ENCODE measurements at regions not wholly inside any gene's neighbourhood (a gene's known extent, or its start where the extent isn't known, plus 50 kb on each side); places are given as distances from the start of the nearest gene placed in this dataset.

GRCh38 chr18:10015288-10015701 lies 101.5 kb downstream of the VAPA start:
- no peaks in the 10 kb centered on the region for H3K36me3 ChIP-seq (ENCODE audit: control insufficient read depth in 2 of 2, extremely low read depth in 1 of 2, insufficient read depth in 1 of 2, low read length in 1 of 2)

GRCh38 chr18:10015941-10016819 lies 102.4 kb downstream of the VAPA start:
- Histone ChIP-seq H3K27me3 (replicated peaks in 1 of 2; ENCODE audit: control insufficient read depth in 2 of 2, extremely low read depth in 1 of 2, insufficient read depth in 2 of 2, low read length in 1 of 2) (no peaks in the 10 kb centered on the region), H3K27ac (ENCODE audit: low read length) (no peak overlapping the region), H3K9me3 (no peaks in the 10 kb centered on the region), H3K4me1 (ENCODE audit: control insufficient read depth in 1 of 2, extremely low read depth in 1 of 2, insufficient read depth in 2 of 2, low read length in 2 of 2) (peaks cover 0 to 3% of the 10 kb centered on the region in 2 experiments), H3K4me3 (ENCODE audit: control insufficient read depth in 1 of 2, extremely low read depth in 1 of 2, low read length in 1 of 2) (no peak overlapping the region), H3K36me3 (ENCODE audit: control insufficient read depth in 2 of 2, extremely low read depth in 1 of 2, insufficient read depth in 1 of 2, low read length in 1 of 2) (no peaks in the 10 kb centered on the region)
- Mint-ChIP-seq H3K4me1 (peaks cover 0 to 4% (median 0%) of the 10 kb centered on the region in 3 donors), H3K27me3 (peaks cover 0 to 4% of the 10 kb centered on the region in 2 donors), H3K36me3 (no peaks in the 10 kb centered on the region), H3K27ac (no peak overlapping the region), H3K9me3 (no peaks in the 10 kb centered on the region), H3K4me3 (no peak overlapping the region)
- POLR2A ChIA-PET = no interaction called here
- DNase-seq (no peak), ATAC-seq (replicated peaks in 1 of 4) (no peak)
- CTCF ChIA-PET = no interaction called here
- 97% methylated on average over 4 of the region's 7 CpGs for WGBS (ENCODE audit: insufficient coverage)

More at GRCh38 chr18:10015288-10015701, 101.5 kb downstream of the VAPA start:
- POLR2A ChIA-PET = no interaction called here
- H3K4me1 ChIP-seq (ENCODE audit: control insufficient read depth in 1 of 2, extremely low read depth in 1 of 2, insufficient read depth in 2 of 2, low read length in 2 of 2) = peaks cover 0 to 3% of the 10 kb centered on the region in 2 experiments
- Mint-ChIP-seq H3K27ac (no peak overlapping the region), H3K4me3 (no peak overlapping the region), H3K9me3 (no peaks in the 10 kb centered on the region), H3K36me3 (no peaks in the 10 kb centered on the region), H3K27me3 (peaks cover 0 to 4% of the 10 kb centered on the region in 2 donors), H3K4me1 (peaks cover 0 to 4% (median 0%) of the 10 kb centered on the region in 3 donors)
- H3K27me3 ChIP-seq (replicated peaks in 1 of 2; ENCODE audit: control insufficient read depth in 2 of 2, extremely low read depth in 1 of 2, insufficient read depth in 2 of 2, low read length in 1 of 2) = no peaks in the 10 kb centered on the region
- no peaks in the 10 kb centered on the region for H3K9me3 ChIP-seq
- DNase-seq (no peak), ATAC-seq (replicated peaks in 1 of 4) (no peak)
- H3K4me3 ChIP-seq (ENCODE audit: control insufficient read depth in 1 of 2, extremely low read depth in 1 of 2, low read length in 1 of 2) = no peak overlapping the region
- H3K27ac ChIP-seq (ENCODE audit: low read length) = no peak overlapping the region
- CTCF ChIA-PET = no interaction called here
- WGBS (ENCODE audit: insufficient coverage) = 84% methylated on average over 8 of the region's 9 CpGs

- Mint-ChIP-seq H3K36me3 (no peaks in the 10 kb centered on the region), H3K4me3 (no peak overlapping the region), H3K9me3 (no peaks in the 10 kb centered on the region), H3K27ac (no peak overlapping the region), H3K4me1 (peaks cover 0 to 4% (median 0%) of the 10 kb centered on the region in 3 donors), H3K27me3 (peaks cover 0 to 4% of the 10 kb centered on the region in 2 donors)
- no CpG with 5 or more reads among the region's 2 CpGs for WGBS (ENCODE audit: insufficient coverage)
- H3K27ac ChIP-seq (ENCODE audit: low read length) = no peak overlapping the region
- no peaks in the 10 kb centered on the region for H3K9me3 ChIP-seq
- H3K4me1 ChIP-seq (ENCODE audit: control insufficient read depth in 1 of 2, extremely low read depth in 1 of 2, insufficient read depth in 2 of 2, low read length in 2 of 2) = peaks cover 0 to 3% of the 10 kb centered on the region in 2 experiments
- POLR2A ChIA-PET = interaction anchor here in 1 of 2 donors (0.6 kb wide), 1 partner anchor 1003 kb away, joined by 3 read pairs; no protein-coding TSS in a partner anchor
- CTCF ChIA-PET = no interaction called here
- no peaks in the 10 kb centered on the region for H3K36me3 ChIP-seq (ENCODE audit: control insufficient read depth in 2 of 2, extremely low read depth in 1 of 2, insufficient read depth in 1 of 2, low read length in 1 of 2)
- H3K27me3 ChIP-seq (replicated peaks in 1 of 2; ENCODE audit: control insufficient read depth in 2 of 2, extremely low read depth in 1 of 2, insufficient read depth in 2 of 2, low read length in 1 of 2) = no peaks in the 10 kb centered on the region
- ATAC-seq (replicated peaks in 1 of 4) (no peak), DNase-seq (no peak)
- H3K4me3 ChIP-seq (ENCODE audit: control insufficient read depth in 1 of 2, extremely low read depth in 1 of 2, low read length in 1 of 2) = no peak overlapping the region
These were observed 103.2 kb downstream of the VAPA start for GRCh38 chr18:10017043-10017442.

GRCh38 chr18:10018289-10018688 lies 104.5 kb downstream of the VAPA start:
- H3K4me1 Mint-ChIP-seq = peaks cover 0 to 4% (median 0%) of the 10 kb centered on the region in 3 donors
- no peak for DNase-seq
- H3K36me3 Mint-ChIP-seq = no peaks in the 10 kb centered on the region
- Histone ChIP-seq H3K4me3 (ENCODE audit: control insufficient read depth in 1 of 2, extremely low read depth in 1 of 2, low read length in 1 of 2) (no peak overlapping the region), H3K4me1 (ENCODE audit: control insufficient read depth in 1 of 2, extremely low read depth in 1 of 2, insufficient read depth in 2 of 2, low read length in 2 of 2) (peaks cover 0 to 3% of the 10 kb centered on the region in 2 experiments), H3K27me3 (replicated peaks in 1 of 2; ENCODE audit: control insufficient read depth in 2 of 2, extremely low read depth in 1 of 2, insufficient read depth in 2 of 2, low read length in 1 of 2) (no peaks in the 10 kb centered on the region), H3K36me3 (ENCODE audit: control insufficient read depth in 2 of 2, extremely low read depth in 1 of 2, insufficient read depth in 1 of 2, low read length in 1 of 2) (no peaks in the 10 kb centered on the region), H3K27ac (ENCODE audit: low read length) (no peak overlapping the region), H3K9me3 (no peaks in the 10 kb centered on the region)
- no peak overlapping the region for H3K4me3 Mint-ChIP-seq
- ATAC-seq (replicated peaks in 1 of 4) = no peak
- H3K27ac Mint-ChIP-seq = no peak overlapping the region
- H3K27me3 Mint-ChIP-seq = peaks cover 0 to 4% of the 10 kb centered on the region in 2 donors
- WGBS (ENCODE audit: insufficient coverage) = no CpG with 5 or more reads among the region's 5 CpGs
- CTCF ChIA-PET = no interaction called here
- no peaks in the 10 kb centered on the region for H3K9me3 Mint-ChIP-seq
- POLR2A ChIA-PET = no interaction called here

GRCh38 chr18:10020171-10020570 lies 106.4 kb downstream of the VAPA start:
- H3K9me3 Mint-ChIP-seq = no peaks in the 10 kb centered on the region
- ATAC-seq (replicated peaks in 1 of 4) (no peak), DNase-seq (no peak)
- Histone ChIP-seq H3K36me3 (ENCODE audit: control insufficient read depth in 2 of 2, extremely low read depth in 1 of 2, insufficient read depth in 1 of 2, low read length in 1 of 2) (no peaks in the 10 kb centered on the region), H3K27ac (ENCODE audit: low read length) (no peak overlapping the region), H3K4me3 (ENCODE audit: control insufficient read depth in 1 of 2, extremely low read depth in 1 of 2, low read length in 1 of 2) (no peak overlapping the region), H3K9me3 (no peaks in the 10 kb centered on the region), H3K4me1 (ENCODE audit: control insufficient read depth in 1 of 2, extremely low read depth in 1 of 2, insufficient read depth in 2 of 2, low read length in 2 of 2) (peaks cover 0 to 3% of the 10 kb centered on the region in 2 experiments), H3K27me3 (replicated peaks in 1 of 2; ENCODE audit: control insufficient read depth in 2 of 2, extremely low read depth in 1 of 2, insufficient read depth in 2 of 2, low read length in 1 of 2) (no peaks in the 10 kb centered on the region)
- POLR2A ChIA-PET = no interaction called here
- no peaks in the 10 kb centered on the region for H3K36me3 Mint-ChIP-seq
- CTCF ChIA-PET = no interaction called here
- peaks cover 0 to 4% (median 0%) of the 10 kb centered on the region in 3 donors for H3K4me1 Mint-ChIP-seq
- H3K27me3 Mint-ChIP-seq = peaks cover 0 to 4% of the 10 kb centered on the region in 2 donors
- no peak overlapping the region for H3K4me3 Mint-ChIP-seq
- H3K27ac Mint-ChIP-seq = no peak overlapping the region
- no CpG with 5 or more reads among the region's 6 CpGs for WGBS (ENCODE audit: insufficient coverage)

- 73% methylated on average over 4 of the region's 4 CpGs for WGBS (ENCODE audit: insufficient coverage)
- Mint-ChIP-seq H3K9me3 (no peaks in the 10 kb centered on the region), H3K4me1 (no peaks in the 10 kb centered on the region), H3K27ac (no peak overlapping the region), H3K27me3 (peaks cover 0 to 1% of the 10 kb centered on the region in 2 donors), H3K36me3 (no peaks in the 10 kb centered on the region), H3K4me3 (no peak overlapping the region)
- ATAC-seq (replicated peaks in 1 of 4) = no peak
- DNase-seq = no peak
- Histone ChIP-seq H3K36me3 (ENCODE audit: control insufficient read depth in 2 of 2, extremely low read depth in 1 of 2, insufficient read depth in 1 of 2, low read length in 1 of 2) (no peaks in the 10 kb centered on the region), H3K27me3 (replicated peaks in 1 of 2; ENCODE audit: control insufficient read depth in 2 of 2, extremely low read depth in 1 of 2, insufficient read depth in 2 of 2, low read length in 1 of 2) (no peaks in the 10 kb centered on the region), H3K4me3 (ENCODE audit: control insufficient read depth in 1 of 2, extremely low read depth in 1 of 2, low read length in 1 of 2) (no peak overlapping the region), H3K27ac (ENCODE audit: low read length) (no peak overlapping the region), H3K4me1 (ENCODE audit: control insufficient read depth in 1 of 2, extremely low read depth in 1 of 2, insufficient read depth in 2 of 2, low read length in 2 of 2) (peaks cover 0 to 3% of the 10 kb centered on the region in 2 experiments), H3K9me3 (no peaks in the 10 kb centered on the region)
- ChIA-PET POLR2A (no interaction called here), CTCF (no interaction called here)
These were observed 108.5 kb downstream of the VAPA start for GRCh38 chr18:10022365-10022764.

All from T-cell (primary cell).